IMR-90 (cell line): ENCODE measurements at regions not wholly inside any gene's neighbourhood (a gene's known extent, or its start where the extent isn't known, plus 50 kb on each side); places are given as distances from the start of the nearest gene placed in this dataset.

Experiments
- ATAC-seq: fragments of 200-7000 bp; cut with Tn5 transposase; 2 replicates; pipeline ENCODE4 v1.9.1; 2020; ENCODE audit warnings: low read depth, mild to moderate bottlenecking, moderate library complexity
- BruUV-seq: library from RNA; stranded (reverse); fragments of 400-500 nt; replicated peaks from 2 replicates; lab custom pipeline; 2021; lab: Mats Ljungman, UMichigan
- CTCF ChIA-PET: fragments of 300-600 bp; formaldehyde crosslinking; extraction: SDS; loops from one replicate; lab custom pipeline; 2021; ENCODE audit warnings: antibody characterized with exemption; lab: Yijun Ruan, JAX
- POLR2A ChIA-PET: fragments of 300-600 bp; sonication (Branson Sonifier 250); formaldehyde crosslinking; loops from one replicate; lab custom pipeline; 2022; ENCODE audit warnings: antibody characterized with exemption; ENCODE audit not compliant: unreplicated experiment; lab: Charles Lee
- DNase-seq: peaks from one replicate; pipeline ENCODE4 v3.0.0; 2013
- H2AFZ ChIP-seq: replicated peaks from 2 replicates; pipeline ENCODE3; 2013; ENCODE audit warnings: low read length, mild to moderate bottlenecking; ENCODE audit not compliant: poor library complexity
- H2AK5ac ChIP-seq: 2 replicates; pipeline ENCODE4 v1.6.1; 2013; ENCODE audit warnings: low read depth, low read length, inconsistent platforms
- H2AK9ac ChIP-seq: replicated peaks from 2 replicates; pipeline ENCODE3; 2013; ENCODE audit warnings: mild to moderate bottlenecking, low read depth, low read length, moderate library complexity; ENCODE audit not compliant: poor library complexity
- H2BK120ac ChIP-seq: 2 replicates; pipeline ENCODE4 v1.6.1; 2013; ENCODE audit warnings: low read depth, low read length, inconsistent platforms
- H2BK15ac ChIP-seq: 3 replicates; pipeline ENCODE4 v1.6.1; 2013; ENCODE audit warnings: low read depth, low read length, inconsistent platforms
- H2BK20ac ChIP-seq: 2 replicates; pipeline ENCODE4 v1.6.1; 2013; ENCODE audit warnings: low read depth, mild to moderate bottlenecking, inconsistent platforms, low read length, moderate library complexity
- H2BK5ac ChIP-seq: 2 replicates; pipeline ENCODE4 v1.6.1; 2013; ENCODE audit warnings: mild to moderate bottlenecking, low read depth, low read length, inconsistent platforms; ENCODE audit not compliant: poor library complexity, severe bottlenecking
- H3K14ac ChIP-seq: replicated peaks from 2 replicates; pipeline ENCODE4 v1.6.1; 2013; ENCODE audit warnings: low read depth, low read length, inconsistent platforms
- H3K18ac ChIP-seq: 2 replicates; pipeline ENCODE4 v1.6.1; 2013; ENCODE audit warnings: low read depth, low read length, control low read depth
- H3K23ac ChIP-seq: 2 replicates; pipeline ENCODE4 v1.6.1; 2013; ENCODE audit warnings: low read depth, low read length, inconsistent platforms
- H3K27ac ChIP-seq: 2 replicates; pipeline ENCODE4 v1.5.1; 2013; ENCODE audit warnings: mild to moderate bottlenecking, control low read depth, low read length; ENCODE audit not compliant: insufficient read depth
- H3K27me3 ChIP-seq: 2 replicates; pipeline ENCODE4 v1.6.1; 2013; ENCODE audit warnings: low read length; ENCODE audit not compliant: control insufficient read depth, insufficient read depth
- H3K36me3 ChIP-seq: 2 replicates; pipeline ENCODE4 v1.6.1; 2013; ENCODE audit warnings: low read length, mixed read lengths; ENCODE audit not compliant: control insufficient read depth, insufficient read depth
- H3K4ac ChIP-seq: 2 replicates; pipeline ENCODE4 v1.6.1; 2013; ENCODE audit warnings: low read depth, low read length, inconsistent platforms
- H3K4me1 ChIP-seq: 2 replicates; pipeline ENCODE4 v1.6.1; 2013; ENCODE audit warnings: low read length, mixed read lengths; ENCODE audit not compliant: control insufficient read depth, insufficient read depth
- H3K4me2 ChIP-seq: 2 replicates; pipeline ENCODE4 v1.6.1; 2013; ENCODE audit warnings: low read depth, mild to moderate bottlenecking, control low read depth, low read length, moderate library complexity
- H3K4me3 ChIP-seq: 2 replicates; pipeline ENCODE4 v1.5.1; 2013; ENCODE audit warnings: low read depth, mild to moderate bottlenecking, control low read depth, low read length, moderate library complexity; ENCODE audit not compliant: insufficient read depth
- H3K56ac ChIP-seq: 2 replicates; pipeline ENCODE4 v1.6.1; 2013; ENCODE audit warnings: low read length, inconsistent platforms; ENCODE audit not compliant: insufficient read depth; ENCODE audit errors: extremely low read depth
- H3K79me1 ChIP-seq, 2 experiments: 2 replicates each; pipeline ENCODE4 v1.6.1; 2013; ENCODE audit warnings: low read length in 2 of 2, inconsistent platforms in 1 of 2, low read depth in 1 of 2
- H3K9ac ChIP-seq: 2 replicates; pipeline ENCODE4 v1.6.1; 2013; ENCODE audit warnings: low read depth, low read length, control low read depth
- H3K9me1 ChIP-seq: 2 replicates; pipeline ENCODE4 v1.6.1; 2013; ENCODE audit warnings: low read length, inconsistent platforms; ENCODE audit not compliant: insufficient read depth
- H3K9me3 ChIP-seq: 2 replicates; pipeline ENCODE4 v1.6.1; 2013; ENCODE audit warnings: low read length; ENCODE audit not compliant: control insufficient read depth, insufficient read depth
- H4K20me1 ChIP-seq: 2 replicates; pipeline ENCODE4 v1.6.1; 2013; ENCODE audit warnings: low read length, inconsistent platforms; ENCODE audit not compliant: insufficient read depth
- H4K5ac ChIP-seq: 2 replicates; pipeline ENCODE4 v1.6.1; 2013; ENCODE audit warnings: mild to moderate bottlenecking, low read depth, low read length, control low read depth
- H4K8ac ChIP-seq, 2 experiments: 2 replicates each; pipeline ENCODE4 v1.6.1; 2013; ENCODE audit warnings: low read depth in 2 of 2, low read length in 2 of 2, control low read depth in 1 of 2, inconsistent platforms in 1 of 2
- H4K91ac ChIP-seq: 2 replicates; pipeline ENCODE4 v1.6.1; 2013; ENCODE audit warnings: low read depth, low read length, inconsistent platforms; ENCODE audit not compliant: insufficient read depth
- BHLHE40 ChIP-seq: fragments of 150-350 bp; IDR thresholded peaks from 2 replicates; pipeline ENCODE4 v1.6.1; 2016; ENCODE audit warnings: mild to moderate bottlenecking, low read depth, low read length
- CEBPB ChIP-seq: IDR thresholded peaks from 2 replicates; pipeline ENCODE4 v1.6.1; 2012; ENCODE audit warnings: low read depth, low read length, improper control_type of control experiment
- CHD1 ChIP-seq: IDR thresholded peaks from 2 replicates; pipeline ENCODE4 v1.6.1; 2012; ENCODE audit warnings: low read depth, low read length, improper control_type of control experiment
- FOS ChIP-seq: fragments of 150-350 bp; IDR thresholded peaks from 2 replicates; pipeline ENCODE4 v1.6.1; 2016; ENCODE audit warnings: low read depth, low read length
- MAFK ChIP-seq: IDR thresholded peaks from 2 replicates; pipeline ENCODE4 v1.6.1; 2012; ENCODE audit warnings: low read depth, low read length, improper control_type of control experiment
- MAZ ChIP-seq: IDR thresholded peaks from 2 replicates; pipeline ENCODE4 v1.6.1; 2012; ENCODE audit warnings: low read depth, mild to moderate bottlenecking, low read length, improper control_type of control experiment, moderate library complexity, borderline replicate concordance
- MXI1 ChIP-seq: IDR thresholded peaks from 2 replicates; pipeline ENCODE4 v1.6.1; 2012; ENCODE audit warnings: low read depth, mild to moderate bottlenecking, low read length, moderate library complexity, borderline replicate concordance
- NFE2L2 ChIP-seq: fragments of 150-350 bp; IDR thresholded peaks from 2 replicates; pipeline ENCODE4 v1.6.1; 2016; ENCODE audit warnings: low read depth, mild to moderate bottlenecking, low read length
- POLR2A ChIP-seq: IDR thresholded peaks from 2 replicates; pipeline ENCODE4 v1.6.1; 2012; ENCODE audit warnings: mild to moderate bottlenecking, low read depth, low read length
- RAD21 ChIP-seq: IDR thresholded peaks from 2 replicates; pipeline ENCODE4 v1.6.1; 2012; ENCODE audit warnings: low read length, improper control_type of control experiment
- RCOR1 ChIP-seq: IDR thresholded peaks from 2 replicates; pipeline ENCODE4 v1.6.1; 2012; ENCODE audit warnings: mild to moderate bottlenecking, low read length, improper control_type of control experiment; ENCODE audit not compliant: insufficient replicate concordance
- RFX5 ChIP-seq: IDR thresholded peaks from 2 replicates; pipeline ENCODE4 v1.8.0; 2012; ENCODE audit warnings: low read depth, mild to moderate bottlenecking, low read length, moderate library complexity
- SMC3 ChIP-seq: fragments of 150-350 bp; IDR thresholded peaks from 2 replicates; pipeline ENCODE4 v1.6.1; 2016; ENCODE audit warnings: low read depth, mild to moderate bottlenecking, antibody characterized with exemption, low read length, moderate library complexity
- dilution Hi-C: fragments of 300-500 bp; cut with HindIII; formaldehyde crosslinking; loops from one replicate; pipeline ENCODE4 v1.14.3; 2018; ENCODE audit warnings: low sequenced_read_pairs; ENCODE audit not compliant: unreplicated experiment
- in situ Hi-C: fragments of 300-500 bp; cut with MboI; formaldehyde crosslinking; loops from 3 replicates; pipeline ENCODE4 v1.14.3; 2019; ENCODE audit warnings: low sequenced_read_pairs, inconsistent platforms, mixed read lengths
- intact Hi-C: fragments of 100-400 bp; cut with micrococcal nuclease; formaldehyde crosslinking; loops from 2 replicates; pipeline ENCODE4 v1.10.0; 2022
- TF ChIP-seq, protein P1 (sequence below): fragments of 150-350 bp; IDR thresholded peaks from 2 replicates; pipeline ENCODE4 v1.6.1; 2016; ENCODE audit warnings: low read depth, mild to moderate bottlenecking, low read length, moderate library complexity, borderline replicate concordance
- TF ChIP-seq, protein P2 (sequence below): conservative IDR thresholded peaks from 2 replicates; pipeline ENCODE4 v1.5.1; 2012; ENCODE audit warnings: mild to moderate bottlenecking, low read depth, low read length, improper control_type of control experiment
- TF ChIP-seq, protein P3 (sequence below): fragments of 150-350 bp; IDR thresholded peaks from 2 replicates; pipeline ENCODE4 v1.6.1; 2017; ENCODE audit warnings: mild to moderate bottlenecking, antibody characterized with exemption, low read length, low read depth

DNA sequence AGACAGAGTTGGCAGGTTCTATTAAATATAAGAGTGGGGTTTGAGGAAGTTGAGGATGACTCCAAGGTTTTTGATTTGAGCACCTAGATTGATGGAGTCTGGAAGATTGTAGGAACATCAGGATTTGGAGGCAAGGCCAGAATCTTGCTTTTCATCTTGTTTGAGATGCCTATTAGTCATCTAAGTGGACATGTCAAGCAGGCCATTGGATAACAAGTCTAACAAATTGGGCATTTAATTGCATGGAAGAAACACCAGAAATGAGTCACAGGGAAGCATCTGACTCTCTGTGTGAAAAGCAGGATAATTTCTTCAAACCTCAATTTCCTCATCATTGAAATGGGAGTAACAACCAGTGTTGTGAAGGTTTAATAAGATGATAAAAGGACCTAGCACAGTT lies 53.3 kb upstream of the ARL15 start:
- no peak overlapping the region for H2BK20ac ChIP-seq
- no peak overlapping the region for H3K23ac ChIP-seq
- H3K4ac ChIP-seq: no peak overlapping the region
- in situ Hi-C loops (no loop called here), dilution Hi-C loops (no loop called here), intact Hi-C loops (no loop called here)
- no peak overlapping the region for H2BK120ac ChIP-seq
- no peak overlapping the region for H2BK15ac ChIP-seq
- BruUV-seq: no TSS peak
- no peaks in the 10 kb centered on the region for H3K9me3 ChIP-seq
- no peak overlapping the region for H3K9ac ChIP-seq
- H4K8ac ChIP-seq: no peak overlapping the region
- no peak overlapping the region for H3K4me2 ChIP-seq
- H3K36me3 ChIP-seq: no peaks in the 10 kb centered on the region
- peaks cover 14% of the 10 kb centered on the region for H3K27me3 ChIP-seq
- H3K79me1 ChIP-seq: no peaks in the 10 kb centered on the region
- no peak overlapping the region for H3K4me3 ChIP-seq
- H3K27ac ChIP-seq: no peak overlapping the region
- no peak overlapping the region for H2AK5ac ChIP-seq
- peaks cover 8% of the 10 kb centered on the region; the same call in 1 of the 2 replicates for H3K9me1 ChIP-seq
- no peak overlapping the region for H3K14ac ChIP-seq
- no peak for DNase-seq
- H4K91ac ChIP-seq: no peak overlapping the region
- H2AFZ ChIP-seq: no peak overlapping the region
- H4K5ac ChIP-seq: no peak overlapping the region
- no peak overlapping the region for H2BK5ac ChIP-seq
- CTCF ChIA-PET: no interaction called here
- no peak overlapping the region for H2AK9ac ChIP-seq
- POLR2A ChIA-PET: no interaction called here
- no peaks in the 10 kb centered on the region for H4K20me1 ChIP-seq
- H3K18ac ChIP-seq: no peak overlapping the region
- ATAC-seq: no peak
- H3K4me1 ChIP-seq: peaks cover 4% of the 10 kb centered on the region
- no peak overlapping the region for H3K56ac ChIP-seq
- TF ChIP-seq MAZ (no peak), RAD21 (no peak), RFX5 (no peak), POLR2A (no peak), CHD1 (no peak), MAFK (no peak), BHLHE40 (no peak), SMC3 (no peak), FOS (no peak), CEBPB (no peak), NFE2L2 (no peak), MXI1 (no peak), RCOR1 (no peak)
- TF ChIP-seq, protein P1, sequence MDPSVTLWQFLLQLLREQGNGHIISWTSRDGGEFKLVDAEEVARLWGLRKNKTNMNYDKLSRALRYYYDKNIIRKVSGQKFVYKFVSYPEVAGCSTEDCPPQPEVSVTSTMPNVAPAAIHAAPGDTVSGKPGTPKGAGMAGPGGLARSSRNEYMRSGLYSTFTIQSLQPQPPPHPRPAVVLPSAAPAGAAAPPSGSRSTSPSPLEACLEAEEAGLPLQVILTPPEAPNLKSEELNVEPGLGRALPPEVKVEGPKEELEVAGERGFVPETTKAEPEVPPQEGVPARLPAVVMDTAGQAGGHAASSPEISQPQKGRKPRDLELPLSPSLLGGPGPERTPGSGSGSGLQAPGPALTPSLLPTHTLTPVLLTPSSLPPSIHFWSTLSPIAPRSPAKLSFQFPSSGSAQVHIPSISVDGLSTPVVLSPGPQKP: no peak
- TF ChIP-seq, protein P2, sequence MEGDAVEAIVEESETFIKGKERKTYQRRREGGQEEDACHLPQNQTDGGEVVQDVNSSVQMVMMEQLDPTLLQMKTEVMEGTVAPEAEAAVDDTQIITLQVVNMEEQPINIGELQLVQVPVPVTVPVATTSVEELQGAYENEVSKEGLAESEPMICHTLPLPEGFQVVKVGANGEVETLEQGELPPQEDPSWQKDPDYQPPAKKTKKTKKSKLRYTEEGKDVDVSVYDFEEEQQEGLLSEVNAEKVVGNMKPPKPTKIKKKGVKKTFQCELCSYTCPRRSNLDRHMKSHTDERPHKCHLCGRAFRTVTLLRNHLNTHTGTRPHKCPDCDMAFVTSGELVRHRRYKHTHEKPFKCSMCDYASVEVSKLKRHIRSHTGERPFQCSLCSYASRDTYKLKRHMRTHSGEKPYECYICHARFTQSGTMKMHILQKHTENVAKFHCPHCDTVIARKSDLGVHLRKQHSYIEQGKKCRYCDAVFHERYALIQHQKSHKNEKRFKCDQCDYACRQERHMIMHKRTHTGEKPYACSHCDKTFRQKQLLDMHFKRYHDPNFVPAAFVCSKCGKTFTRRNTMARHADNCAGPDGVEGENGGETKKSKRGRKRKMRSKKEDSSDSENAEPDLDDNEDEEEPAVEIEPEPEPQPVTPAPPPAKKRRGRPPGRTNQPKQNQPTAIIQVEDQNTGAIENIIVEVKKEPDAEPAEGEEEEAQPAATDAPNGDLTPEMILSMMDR: no peak
- TF ChIP-seq, protein P3, sequence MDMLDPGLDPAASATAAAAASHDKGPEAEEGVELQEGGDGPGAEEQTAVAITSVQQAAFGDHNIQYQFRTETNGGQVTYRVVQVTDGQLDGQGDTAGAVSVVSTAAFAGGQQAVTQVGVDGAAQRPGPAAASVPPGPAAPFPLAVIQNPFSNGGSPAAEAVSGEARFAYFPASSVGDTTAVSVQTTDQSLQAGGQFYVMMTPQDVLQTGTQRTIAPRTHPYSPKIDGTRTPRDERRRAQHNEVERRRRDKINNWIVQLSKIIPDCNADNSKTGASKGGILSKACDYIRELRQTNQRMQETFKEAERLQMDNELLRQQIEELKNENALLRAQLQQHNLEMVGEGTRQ: no peak
